B cell (primary cell): ENCODE measurements at regions not wholly inside any gene's neighbourhood (a gene's known extent, or its start where the extent isn't known, plus 50 kb on each side); places are given as distances from the start of the nearest gene placed in this dataset.

Source experiments
- EZH2 ChIP-seq: IDR thresholded peaks from 2 replicates; pipeline ENCODE4 v1.6.1; 2012; ENCODE audit warnings: borderline replicate concordance, low read depth, mild to moderate bottlenecking, moderate library complexity, low read length; ENCODE audit not compliant: insufficient read depth, poor library complexity, severe bottlenecking
- TF ChIP-seq, protein P1 (sequence below): fragments of 200-600 bp; IDR thresholded peaks from one replicate; pipeline ENCODE4 v1.8.0; 2022; ENCODE audit warnings: antibody characterized with exemption, mild to moderate bottlenecking

DNA sequence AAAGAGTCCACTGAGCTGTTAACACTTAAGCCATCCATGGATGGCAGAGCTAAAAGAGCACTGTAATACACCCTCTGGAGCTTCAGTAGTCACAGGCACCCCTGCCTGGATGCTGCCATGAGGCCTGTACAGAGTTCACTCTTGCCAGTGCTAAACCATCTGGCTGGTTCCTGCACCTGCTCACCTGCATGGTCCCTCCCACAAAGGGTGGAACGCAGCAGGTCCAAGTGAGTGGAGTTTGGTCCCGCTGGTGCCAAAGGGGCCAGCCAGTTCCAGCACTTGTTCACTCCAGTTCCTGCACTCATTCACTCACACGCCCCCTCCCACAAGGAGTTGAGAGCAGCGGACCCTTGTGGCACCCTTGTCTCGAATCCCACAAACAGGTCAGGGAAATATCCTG, 503.5 kb downstream of the HACE1 start:
- TF ChIP-seq, protein P1, sequence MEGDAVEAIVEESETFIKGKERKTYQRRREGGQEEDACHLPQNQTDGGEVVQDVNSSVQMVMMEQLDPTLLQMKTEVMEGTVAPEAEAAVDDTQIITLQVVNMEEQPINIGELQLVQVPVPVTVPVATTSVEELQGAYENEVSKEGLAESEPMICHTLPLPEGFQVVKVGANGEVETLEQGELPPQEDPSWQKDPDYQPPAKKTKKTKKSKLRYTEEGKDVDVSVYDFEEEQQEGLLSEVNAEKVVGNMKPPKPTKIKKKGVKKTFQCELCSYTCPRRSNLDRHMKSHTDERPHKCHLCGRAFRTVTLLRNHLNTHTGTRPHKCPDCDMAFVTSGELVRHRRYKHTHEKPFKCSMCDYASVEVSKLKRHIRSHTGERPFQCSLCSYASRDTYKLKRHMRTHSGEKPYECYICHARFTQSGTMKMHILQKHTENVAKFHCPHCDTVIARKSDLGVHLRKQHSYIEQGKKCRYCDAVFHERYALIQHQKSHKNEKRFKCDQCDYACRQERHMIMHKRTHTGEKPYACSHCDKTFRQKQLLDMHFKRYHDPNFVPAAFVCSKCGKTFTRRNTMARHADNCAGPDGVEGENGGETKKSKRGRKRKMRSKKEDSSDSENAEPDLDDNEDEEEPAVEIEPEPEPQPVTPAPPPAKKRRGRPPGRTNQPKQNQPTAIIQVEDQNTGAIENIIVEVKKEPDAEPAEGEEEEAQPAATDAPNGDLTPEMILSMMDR: no peak
- TF ChIP-seq EZH2: no peak
